ENCODE measurements at regions not wholly inside any gene's neighbourhood (a gene's known extent, or its start where the extent isn't known, plus 50 kb on each side); places are given as distances from the start of the nearest gene placed in this dataset.

GRCh38 chr12:114294303-114294685 is 111.7 kb downstream of the TBX5 start:
- Histone ChIP-seq H3K4me3 (replicated peaks in 1 of 3; ENCODE audit: insufficient read depth in 1 of 3, low read depth in 1 of 3, low read length in 3 of 3) (no peak overlapping the region), H3K9ac (replicated peaks; ENCODE audit: extremely low read depth, insufficient read depth, low read length) (no peak overlapping the region), H4K20me1 (replicated peaks; ENCODE audit: control insufficient read depth, extremely low read depth, insufficient read depth, low read length) (no peaks in the 10 kb centered on the region), H3K36me3 (ENCODE audit: control insufficient read depth in 2 of 2, extremely low read depth in 1 of 2, insufficient read depth in 2 of 2, low read length in 2 of 2) (no peaks in the 10 kb centered on the region), H3K27me3 (ENCODE audit: control insufficient read depth in 2 of 2, insufficient read depth in 2 of 2, low read length in 2 of 2) (no peaks in the 10 kb centered on the region), H3K9me1 (replicated peaks; ENCODE audit: control insufficient read depth, extremely low read depth, insufficient read depth, low read length) (no peaks in the 10 kb centered on the region), H3K9me3 (replicated peaks; ENCODE audit: control insufficient read depth, insufficient read depth, low read length) (peaks cover 5% of the 10 kb centered on the region), H2AFZ (ENCODE audit: low read depth, low read length) (no peak overlapping the region), H3K4me1 (ENCODE audit: control insufficient read depth, extremely low read depth, insufficient read depth, low read length) (no peaks in the 10 kb centered on the region), H3K4me2 (ENCODE audit: insufficient read depth, low read length) (no peak overlapping the region), H3K27ac (ENCODE audit: insufficient read depth, low read depth, low read length) (no peak overlapping the region), H3K79me2 (ENCODE audit: control insufficient read depth, insufficient read depth, low read length) (no peaks in the 10 kb centered on the region)
- POLR2A ChIA-PET: no interaction called here
- dilution Hi-C loops (cut with MboI; ENCODE audit: extremely low pct_ligation_motif_present, low sequenced_read_pairs): no loop called here
- no TSS peak for BruUV-seq (replicated peaks)
- intact Hi-C loops (cut with micrococcal nuclease): no loop called here
- CTCF ChIA-PET: no interaction called here
- FAIRE-seq: no peak
- no peak for DNase-seq (ENCODE audit: low read depth, low spot score)
- TF ChIP-seq MYC (IDR thresholded peaks at IDR 0.05; ENCODE audit: low read depth, low read length) (no peak), EZH2 (IDR thresholded peaks at IDR 0.05; ENCODE audit: borderline replicate concordance, low read depth, low read length, severe bottlenecking) (no peak)

GRCh38 chr12:114293571-114294302 is 112.2 kb downstream of the TBX5 start:
- no peaks in the 10 kb centered on the region for H4K20me1 ChIP-seq (replicated peaks; ENCODE audit: control insufficient read depth, extremely low read depth, insufficient read depth, low read length)
- CTCF ChIA-PET: no interaction called here
- no peaks in the 10 kb centered on the region for H3K27me3 ChIP-seq (ENCODE audit: control insufficient read depth in 2 of 2, insufficient read depth in 2 of 2, low read length in 2 of 2)
- no peak overlapping the region for H2AFZ ChIP-seq (ENCODE audit: low read depth, low read length)
- peaks cover 5% of the 10 kb centered on the region for H3K9me3 ChIP-seq (replicated peaks; ENCODE audit: control insufficient read depth, insufficient read depth, low read length)
- H3K4me1 ChIP-seq (ENCODE audit: control insufficient read depth, extremely low read depth, insufficient read depth, low read length): no peaks in the 10 kb centered on the region
- no peaks in the 10 kb centered on the region for H3K36me3 ChIP-seq (ENCODE audit: control insufficient read depth in 2 of 2, extremely low read depth in 1 of 2, insufficient read depth in 2 of 2, low read length in 2 of 2)
- H3K4me2 ChIP-seq (ENCODE audit: insufficient read depth, low read length): no peak overlapping the region
- H3K4me3 ChIP-seq (replicated peaks in 1 of 3; ENCODE audit: insufficient read depth in 1 of 3, low read depth in 1 of 3, low read length in 3 of 3): no peak overlapping the region
- H3K79me2 ChIP-seq (ENCODE audit: control insufficient read depth, insufficient read depth, low read length): no peaks in the 10 kb centered on the region
- TF ChIP-seq POLR2AphosphoS5 (IDR thresholded peaks at IDR 0.05; ENCODE audit: insufficient read depth, low read depth, low read length) (no peak), JUN (IDR thresholded peaks at IDR 0.05; ENCODE audit: borderline replicate concordance, insufficient read depth, insufficient read length, low read depth) (no peak), CTCF (IDR thresholded peaks at IDR 0.05; ENCODE audit: extremely low read depth in 1 of 2, insufficient read depth in 1 of 2, low read depth in 1 of 2, low read length in 2 of 2) (no peak), EZH2 (IDR thresholded peaks at IDR 0.05; ENCODE audit: borderline replicate concordance, low read depth, low read length, severe bottlenecking) (no peak), FOS (IDR thresholded peaks at IDR 0.05; ENCODE audit: borderline replicate concordance, insufficient read depth, low read length) (no peak), MYC (IDR thresholded peaks at IDR 0.05; ENCODE audit: low read depth, low read length) (no peak), GATA2 (IDR thresholded peaks at IDR 0.05; ENCODE audit: insufficient read depth, insufficient read length, low read depth, low read length) (no peak), POLR2A (IDR thresholded peaks at IDR 0.05; ENCODE audit: low read depth, low read length) (no peak), MAX (IDR thresholded peaks at IDR 0.05; ENCODE audit: insufficient read depth, insufficient read length) (no peak)
- DNase-seq (ENCODE audit: low read depth, low spot score) (no peak), FAIRE-seq (no peak)
- POLR2A ChIA-PET: no interaction called here
- H3K9ac ChIP-seq (replicated peaks; ENCODE audit: extremely low read depth, insufficient read depth, low read length): no peak overlapping the region
- intact Hi-C loops (cut with micrococcal nuclease): no loop called here
- no peaks in the 10 kb centered on the region for H3K9me1 ChIP-seq (replicated peaks; ENCODE audit: control insufficient read depth, extremely low read depth, insufficient read depth, low read length)
- dilution Hi-C loops (cut with MboI; ENCODE audit: extremely low pct_ligation_motif_present, low sequenced_read_pairs): no loop called here
- no TSS peak for BruUV-seq (replicated peaks)
- no peak overlapping the region for H3K27ac ChIP-seq (ENCODE audit: insufficient read depth, low read depth, low read length)

All from endothelial cell of umbilical vein (primary cell).